ENCODE measurements at regions not wholly inside any gene's neighbourhood (a gene's known extent, or its start where the extent isn't known, plus 50 kb on each side); places are given as distances from the start of the nearest gene placed in this dataset.

- Histone ChIP-seq H3K9me3 (ENCODE audit: insufficient read depth in 2 of 2, low read depth in 1 of 2, low read length in 1 of 2) (no peaks in the 10 kb centered on the region), H2BK20ac (ENCODE audit: low read length) (no peak overlapping the region), H4K20me1 (replicated peaks in 1 of 2; ENCODE audit: control insufficient read depth in 1 of 2, insufficient read depth in 2 of 2, low read length in 2 of 2) (no peaks in the 10 kb centered on the region), H3K27me3 (replicated peaks in 1 of 4; ENCODE audit: control insufficient read depth in 3 of 4, extremely low read depth in 1 of 4, insufficient read depth in 3 of 4, low read length in 3 of 4) (no peaks in the 10 kb centered on the region; a peak in 1 of 7 replicates), H3K79me2 (ENCODE audit: control insufficient read depth in 1 of 2, insufficient read depth in 2 of 2, low read length in 2 of 2) (no peaks in the 10 kb centered on the region), H3K18ac (ENCODE audit: extremely low read depth, low read length) (no peak overlapping the region), H4K5ac (ENCODE audit: insufficient read length, low read depth, low read length) (no peak overlapping the region), H4K8ac (ENCODE audit: extremely low read depth, insufficient read depth, low read length) (no peak overlapping the region), H3K14ac (ENCODE audit: insufficient read length) (no peak overlapping the region), H2BK12ac (ENCODE audit: low read depth, low read length) (no peak overlapping the region), H3K23me2 (ENCODE audit: low read depth, low read length) (no peaks in the 10 kb centered on the region), H3K23ac (ENCODE audit: insufficient read length) (no peak overlapping the region), H2BK15ac (ENCODE audit: low read length) (no peak overlapping the region), H3K36me3 (ENCODE audit: control insufficient read depth in 2 of 4, insufficient read depth in 4 of 4, low read length in 3 of 4) (no peaks in the 10 kb centered on the region), H3K4me2 (ENCODE audit: insufficient read depth in 1 of 2, low read depth in 2 of 2, low read length in 2 of 2) (no peak overlapping the region), H2AFZ (ENCODE audit: low read length) (no peak overlapping the region), H4K91ac (replicated peaks; ENCODE audit: insufficient read length, low read length) (no peak overlapping the region), H3K27ac (ENCODE audit: low read depth, low read length) (no peak overlapping the region), H3K9ac (replicated peaks in 1 of 4; ENCODE audit: extremely low read depth in 1 of 4, low read depth in 3 of 4, low read length in 3 of 4) (no peak overlapping the region), H3K4me1 (replicated peaks in 1 of 4; ENCODE audit: control insufficient read depth in 3 of 4, insufficient read depth in 4 of 4, low read length in 3 of 4) (no peaks in the 10 kb centered on the region), H3K4me3 (ENCODE audit: extremely low read depth in 1 of 4, insufficient read depth in 2 of 4, low read depth in 3 of 4, low read length in 4 of 4) (no peak overlapping the region), H3K56ac (replicated peaks; ENCODE audit: insufficient read length, low read depth, low read length) (no peak overlapping the region), H2BK5ac (ENCODE audit: low read depth, low read length) (no peak overlapping the region), H3K79me1 (ENCODE audit: low read depth, low read length) (no peaks in the 10 kb centered on the region), H3K4ac (replicated peaks; ENCODE audit: insufficient read length, low read depth, low read length) (no peak overlapping the region), H2BK120ac (replicated peaks; ENCODE audit: low read depth, low read length) (no peak overlapping the region), H2AK5ac (ENCODE audit: low read depth, low read length) (no peak overlapping the region)
- ChIA-PET POLR2A (ENCODE audit: partially characterized antibody) (no interaction called here), CTCF (ENCODE audit: partially characterized antibody) (interaction anchor here (0.6 to 0.9 kb wide), 3 partner anchors 8 to 63 kb away, joined by 3 to 4 read pairs (median 3); no protein-coding TSS in a partner anchor)
- no peak for FAIRE-seq
- 92% methylated on average over 7 of the region's 7 CpGs; no CpG with 5 or more reads in 1 of the 2 experiments for WGBS, 2 experiments (ENCODE audit: extremely low coverage in 1 of 2, insufficient coverage in 1 of 2, insufficient read length in 1 of 2, insufficient replicate concordance in 2 of 2, low coverage in 1 of 2, low lambda C conversion rate in 2 of 2, missing lambda C conversion rate in 1 of 2)
- no peak for DNase-seq (ENCODE audit: low read depth in 1 of 2, low spot score in 2 of 2)
- TF ChIP-seq SP1 (IDR thresholded peaks at IDR 0.05; ENCODE audit: low read depth, low read length) (no peak), KDM5A (IDR thresholded peaks at IDR 0.05; ENCODE audit: low read length) (no peak), POLR2AphosphoS5 (IDR thresholded peaks at IDR 0.05; ENCODE audit: low read depth, low read length) (no peak), CEBPB (IDR thresholded peaks at IDR 0.05; ENCODE audit: low read depth, low read length) (no peak), ATF2 (IDR thresholded peaks at IDR 0.05; ENCODE audit: low read length) (no peak), SUZ12 (IDR thresholded peaks at IDR 0.05; ENCODE audit: low read length) (no peak), GTF2F1 (IDR thresholded peaks at IDR 0.05; ENCODE audit: borderline replicate concordance, low read depth, low read length) (no peak), RXRA (IDR thresholded peaks at IDR 0.05; ENCODE audit: insufficient read depth, low read depth, low read length) (no peak), SP4 (IDR thresholded peaks at IDR 0.05; ENCODE audit: low read length) (no peak), ZNF274 (IDR thresholded peaks at IDR 0.05; ENCODE audit: borderline replicate concordance, extremely low read depth, low read length) (no peak), POU5F1 (IDR thresholded peaks at IDR 0.05; ENCODE audit: low read depth, low read length) (no peak), JUND (IDR thresholded peaks at IDR 0.05; ENCODE audit: low read length) (no peak), GABPA (IDR thresholded peaks at IDR 0.05; ENCODE audit: borderline replicate concordance, insufficient read depth, low read length) (no peak), CREB1 (IDR thresholded peaks at IDR 0.05) (no peak)
Measured at GRCh38 chr11:122259195-122259821, 143.3 kb upstream of the BLID start.

Data from H1 (cell line).